Calu3 (cell line): ENCODE measurements at regions not wholly inside any gene's neighbourhood (a gene's known extent, or its start where the extent isn't known, plus 50 kb on each side); places are given as distances from the start of the nearest gene placed in this dataset.

Experiments
- BruUV-seq: library from RNA; stranded (reverse); fragments of 400-500 nt; replicated peaks from 2 replicates; lab custom pipeline; 2021; lab: Mats Ljungman, UMichigan
- CTCF ChIA-PET: fragments of 300-600 bp; sonication (Branson Sonifier 250); formaldehyde crosslinking; loops from one replicate; lab custom pipeline; 2022; ENCODE audit warnings: antibody characterized with exemption; lab: Charles Lee
- DNase-seq: peaks from one replicate; pipeline ENCODE4 v3.0.0; 2022
- H3K27ac Mint-ChIP-seq: one replicate; pipeline ENCODE4 v1.8.0; 2022; ENCODE audit warnings: mixed read lengths; ENCODE audit not compliant: unreplicated experiment
- H3K27me3 Mint-ChIP-seq: one replicate; pipeline ENCODE4 v1.8.0; 2022; ENCODE audit warnings: mixed read lengths; ENCODE audit not compliant: unreplicated experiment
- H3K36me3 Mint-ChIP-seq: one replicate; pipeline ENCODE4 v1.8.0; 2022; ENCODE audit warnings: mild to moderate bottlenecking, moderate library complexity, mixed read lengths; ENCODE audit not compliant: insufficient read depth, unreplicated experiment
- H3K4me1 Mint-ChIP-seq: one replicate; pipeline ENCODE4 v1.8.0; 2022; ENCODE audit warnings: mild to moderate bottlenecking, low read depth, mixed read lengths; ENCODE audit not compliant: unreplicated experiment
- H3K4me3 Mint-ChIP-seq: one replicate; pipeline ENCODE4 v1.8.0; 2022; ENCODE audit warnings: mild to moderate bottlenecking, low read depth, moderate library complexity, mixed read lengths; ENCODE audit not compliant: unreplicated experiment
- H3K9me3 Mint-ChIP-seq: one replicate; pipeline ENCODE4 v1.8.0; 2022; ENCODE audit warnings: low read depth, mixed read lengths; ENCODE audit not compliant: unreplicated experiment
- intact Hi-C: fragments of 100-400 bp; cut with micrococcal nuclease; formaldehyde crosslinking; loops from one replicate; pipeline ENCODE4 v1.10.0; 2022; ENCODE audit not compliant: unreplicated experiment
- TF ChIP-seq, protein P1 (sequence below): fragments of 200-600 bp; IDR thresholded peaks from one replicate; pipeline ENCODE4 v1.8.0; 2022; ENCODE audit warnings: antibody characterized with exemption; ENCODE audit not compliant: unreplicated experiment

DNA sequence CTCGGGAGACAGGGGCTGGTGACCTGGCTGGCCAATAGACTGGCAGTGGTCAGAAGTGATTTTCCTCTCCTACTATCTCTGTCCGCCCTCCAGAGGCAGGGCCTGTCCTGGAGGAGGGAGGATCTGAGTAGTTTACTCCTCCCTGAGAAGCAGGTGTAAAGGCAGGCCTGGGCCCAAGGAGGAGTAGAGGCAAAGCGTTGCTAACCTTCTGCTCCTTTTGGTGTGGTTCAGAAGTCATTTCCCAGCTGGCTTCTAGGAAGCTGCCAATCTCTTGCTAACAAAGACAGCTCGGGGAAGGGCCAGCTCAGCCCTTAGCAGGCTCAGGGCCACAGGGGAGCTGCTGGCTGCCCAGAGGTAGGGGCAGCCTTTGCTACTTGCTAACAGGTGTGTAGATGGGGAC is 151.1 kb upstream of the NECTIN1 start:
- peaks cover 50% of the 10 kb centered on the region for H3K27me3 Mint-ChIP-seq
- H3K36me3 Mint-ChIP-seq: no peaks in the 10 kb centered on the region
- CTCF ChIA-PET: no interaction called here
- no peaks in the 10 kb centered on the region for H3K4me1 Mint-ChIP-seq
- BruUV-seq: no TSS peak
- no peak for DNase-seq
- H3K4me3 Mint-ChIP-seq: no peak overlapping the region
- intact Hi-C loops: no loop called here
- TF ChIP-seq, protein P1, sequence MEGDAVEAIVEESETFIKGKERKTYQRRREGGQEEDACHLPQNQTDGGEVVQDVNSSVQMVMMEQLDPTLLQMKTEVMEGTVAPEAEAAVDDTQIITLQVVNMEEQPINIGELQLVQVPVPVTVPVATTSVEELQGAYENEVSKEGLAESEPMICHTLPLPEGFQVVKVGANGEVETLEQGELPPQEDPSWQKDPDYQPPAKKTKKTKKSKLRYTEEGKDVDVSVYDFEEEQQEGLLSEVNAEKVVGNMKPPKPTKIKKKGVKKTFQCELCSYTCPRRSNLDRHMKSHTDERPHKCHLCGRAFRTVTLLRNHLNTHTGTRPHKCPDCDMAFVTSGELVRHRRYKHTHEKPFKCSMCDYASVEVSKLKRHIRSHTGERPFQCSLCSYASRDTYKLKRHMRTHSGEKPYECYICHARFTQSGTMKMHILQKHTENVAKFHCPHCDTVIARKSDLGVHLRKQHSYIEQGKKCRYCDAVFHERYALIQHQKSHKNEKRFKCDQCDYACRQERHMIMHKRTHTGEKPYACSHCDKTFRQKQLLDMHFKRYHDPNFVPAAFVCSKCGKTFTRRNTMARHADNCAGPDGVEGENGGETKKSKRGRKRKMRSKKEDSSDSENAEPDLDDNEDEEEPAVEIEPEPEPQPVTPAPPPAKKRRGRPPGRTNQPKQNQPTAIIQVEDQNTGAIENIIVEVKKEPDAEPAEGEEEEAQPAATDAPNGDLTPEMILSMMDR: no peak
- no peak overlapping the region for H3K27ac Mint-ChIP-seq
- H3K9me3 Mint-ChIP-seq: no peaks in the 10 kb centered on the region

GRCh38 chr11:119878990-119879389 is 150.0 kb upstream of the NECTIN1 start:
- TF ChIP-seq, protein P1: no peak
- H3K9me3 Mint-ChIP-seq: no peaks in the 10 kb centered on the region
- H3K4me3 Mint-ChIP-seq: no peak overlapping the region
- H3K27me3 Mint-ChIP-seq: peaks cover 38% of the 10 kb centered on the region
- no peaks in the 10 kb centered on the region for H3K4me1 Mint-ChIP-seq
- intact Hi-C loops: no loop called here
- H3K36me3 Mint-ChIP-seq: no peaks in the 10 kb centered on the region
- DNase-seq: no peak
- no TSS peak for BruUV-seq
- CTCF ChIA-PET: no interaction called here
- no peak overlapping the region for H3K27ac Mint-ChIP-seq

- Mint-ChIP-seq H3K4me1 (no peaks in the 10 kb centered on the region), H3K36me3 (no peaks in the 10 kb centered on the region), H3K4me3 (no peak overlapping the region), H3K9me3 (no peaks in the 10 kb centered on the region), H3K27me3 (peaks cover 31% of the 10 kb centered on the region), H3K27ac (no peak overlapping the region)
- no TSS peak for BruUV-seq
- intact Hi-C loops: no loop called here
- TF ChIP-seq, protein P1: no peak
- no peak for DNase-seq
- CTCF ChIA-PET: no interaction called here
Measured at GRCh38 chr11:119876841-119877240, 147.8 kb upstream of the NECTIN1 start.

DNA sequence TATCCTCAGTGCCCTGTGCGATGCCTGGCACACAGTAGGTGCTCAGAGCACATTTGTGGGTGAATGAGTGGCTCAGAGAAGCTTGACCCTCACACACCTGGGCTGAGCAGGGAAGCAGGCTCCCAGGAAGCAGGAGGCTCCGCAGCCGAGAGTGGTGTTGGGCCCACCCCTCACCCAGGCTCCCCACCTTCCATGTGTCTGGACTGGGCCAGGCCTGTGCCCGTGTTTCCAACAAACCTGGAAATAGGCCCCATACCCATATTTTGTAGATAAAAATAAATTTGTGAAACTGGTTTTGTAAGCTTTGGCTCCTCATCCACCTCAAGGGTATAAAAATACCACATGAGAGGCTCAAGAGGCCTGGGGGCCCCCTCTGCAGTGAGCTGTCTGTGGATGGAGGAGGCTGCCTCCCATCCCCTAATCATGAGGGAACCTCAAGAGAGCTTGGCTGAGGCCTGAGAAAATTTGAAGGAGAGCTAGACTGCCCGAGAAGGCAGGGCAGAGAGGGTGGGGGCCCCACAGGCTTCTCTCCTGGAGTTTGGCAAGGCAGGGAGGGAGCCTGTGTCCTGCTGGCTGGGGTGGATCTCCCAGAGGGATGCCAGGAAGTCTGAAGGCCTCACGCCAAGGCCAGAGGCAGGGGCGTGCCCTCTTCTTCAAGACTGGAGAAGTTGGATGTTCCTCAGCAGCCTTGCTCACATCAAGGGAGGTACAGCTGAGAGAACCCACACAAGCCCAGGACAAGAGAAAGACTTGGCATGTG is 147.0 kb upstream of the NECTIN1 start:
- BruUV-seq: no TSS peak
- Mint-ChIP-seq H3K27me3 (peaks cover 31% of the 10 kb centered on the region), H3K4me1 (no peaks in the 10 kb centered on the region), H3K36me3 (no peaks in the 10 kb centered on the region), H3K27ac (no peak overlapping the region), H3K9me3 (no peaks in the 10 kb centered on the region), H3K4me3 (no peak overlapping the region)
- DNase-seq: no peak
- CTCF ChIA-PET: no interaction called here
- intact Hi-C loops: no loop called here
- TF ChIP-seq, protein P1: no peak
